ENCODE measurements at regions not wholly inside any gene's neighbourhood (a gene's known extent, or its start where the extent isn't known, plus 50 kb on each side); places are given as distances from the start of the nearest gene placed in this dataset.

- H3K36me3 ChIP-seq (ENCODE audit: control insufficient read depth in 1 of 2, insufficient read depth in 2 of 2, low read length in 2 of 2) = no peaks in the 10 kb centered on the region
- H3K27ac ChIP-seq (ENCODE audit: low read length) = no peak overlapping the region
- H3K27me3 ChIP-seq (ENCODE audit: low read depth, low read length) = no peaks in the 10 kb centered on the region
- no peaks in the 10 kb centered on the region for H3K4me1 ChIP-seq (ENCODE audit: control insufficient read depth in 1 of 2, insufficient read depth in 2 of 2, low read length in 2 of 2)
- H3K4me3 ChIP-seq (ENCODE audit: low read depth in 1 of 2, low read length in 2 of 2) = no peak overlapping the region
- no peaks in the 10 kb centered on the region for H3K9me3 ChIP-seq (ENCODE audit: control insufficient read depth in 1 of 2, low read length in 2 of 2)
These were observed 371.8 kb upstream of the PTGER4 start for GRCh38 chr5:40307920-40308319.

DNA sequence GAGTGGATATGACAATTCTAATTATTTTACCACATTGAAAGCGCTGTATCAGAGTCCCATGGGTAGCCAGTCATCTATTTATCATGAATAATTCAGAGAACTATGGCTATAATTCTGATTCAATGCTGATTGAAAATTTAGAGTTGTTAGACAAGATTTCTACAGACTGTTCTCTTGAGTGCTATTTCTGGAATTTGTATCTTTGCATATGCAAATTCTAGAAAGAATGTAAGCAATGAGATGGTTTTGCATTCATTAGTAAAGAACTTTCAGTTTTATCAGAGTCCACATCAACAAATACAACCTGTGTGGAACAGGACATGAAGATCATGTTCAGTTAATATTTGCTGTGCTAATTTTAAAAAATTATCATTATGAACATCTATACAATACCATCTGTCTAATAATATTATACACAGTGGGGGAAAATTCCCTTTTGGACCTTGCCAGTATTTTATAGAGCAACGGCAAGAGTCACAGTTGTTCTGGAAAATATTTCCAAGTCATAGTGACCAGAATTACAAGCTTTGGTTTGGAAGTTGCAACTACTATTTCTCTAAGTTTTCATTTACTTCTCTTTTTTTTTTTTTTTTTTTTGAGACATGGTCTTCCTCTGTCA, 372.7 kb upstream of the PTGER4 start:
- no peaks in the 10 kb centered on the region for H3K27me3 ChIP-seq (ENCODE audit: low read depth, low read length)
- no peak overlapping the region for H3K4me3 ChIP-seq (ENCODE audit: low read depth in 1 of 2, low read length in 2 of 2)
- no peaks in the 10 kb centered on the region for H3K4me1 ChIP-seq (ENCODE audit: control insufficient read depth in 1 of 2, insufficient read depth in 2 of 2, low read length in 2 of 2)
- no peak overlapping the region for H3K27ac ChIP-seq (ENCODE audit: low read length)
- H3K36me3 ChIP-seq (ENCODE audit: control insufficient read depth in 1 of 2, insufficient read depth in 2 of 2, low read length in 2 of 2) = no peaks in the 10 kb centered on the region
- H3K9me3 ChIP-seq (ENCODE audit: control insufficient read depth in 1 of 2, low read length in 2 of 2) = no peaks in the 10 kb centered on the region

- H3K27ac ChIP-seq (ENCODE audit: low read length) = no peak overlapping the region
- no peaks in the 10 kb centered on the region for H3K9me3 ChIP-seq (ENCODE audit: control insufficient read depth in 1 of 2, low read length in 2 of 2)
- no peak overlapping the region for H3K4me3 ChIP-seq (ENCODE audit: low read depth in 1 of 2, low read length in 2 of 2)
- H3K4me1 ChIP-seq (ENCODE audit: control insufficient read depth in 1 of 2, insufficient read depth in 2 of 2, low read length in 2 of 2) = no peaks in the 10 kb centered on the region
- H3K36me3 ChIP-seq (ENCODE audit: control insufficient read depth in 1 of 2, insufficient read depth in 2 of 2, low read length in 2 of 2) = no peaks in the 10 kb centered on the region
- H3K27me3 ChIP-seq (ENCODE audit: low read depth, low read length) = no peaks in the 10 kb centered on the region
These were observed 387.7 kb upstream of the PTGER4 start for GRCh38 chr5:40292006-40292405.

- no peak overlapping the region for H3K27ac ChIP-seq (ENCODE audit: low read length)
- H3K9me3 ChIP-seq (ENCODE audit: control insufficient read depth in 1 of 2, low read length in 2 of 2) = no peaks in the 10 kb centered on the region
- H3K4me3 ChIP-seq (ENCODE audit: low read depth in 1 of 2, low read length in 2 of 2) = no peak overlapping the region
- H3K27me3 ChIP-seq (ENCODE audit: low read depth, low read length) = no peaks in the 10 kb centered on the region
- H3K4me1 ChIP-seq (ENCODE audit: control insufficient read depth in 1 of 2, insufficient read depth in 2 of 2, low read length in 2 of 2) = no peaks in the 10 kb centered on the region
- H3K36me3 ChIP-seq (ENCODE audit: control insufficient read depth in 1 of 2, insufficient read depth in 2 of 2, low read length in 2 of 2) = no peaks in the 10 kb centered on the region
These were observed 388.4 kb upstream of the PTGER4 start for GRCh38 chr5:40291338-40291737.

DNA sequence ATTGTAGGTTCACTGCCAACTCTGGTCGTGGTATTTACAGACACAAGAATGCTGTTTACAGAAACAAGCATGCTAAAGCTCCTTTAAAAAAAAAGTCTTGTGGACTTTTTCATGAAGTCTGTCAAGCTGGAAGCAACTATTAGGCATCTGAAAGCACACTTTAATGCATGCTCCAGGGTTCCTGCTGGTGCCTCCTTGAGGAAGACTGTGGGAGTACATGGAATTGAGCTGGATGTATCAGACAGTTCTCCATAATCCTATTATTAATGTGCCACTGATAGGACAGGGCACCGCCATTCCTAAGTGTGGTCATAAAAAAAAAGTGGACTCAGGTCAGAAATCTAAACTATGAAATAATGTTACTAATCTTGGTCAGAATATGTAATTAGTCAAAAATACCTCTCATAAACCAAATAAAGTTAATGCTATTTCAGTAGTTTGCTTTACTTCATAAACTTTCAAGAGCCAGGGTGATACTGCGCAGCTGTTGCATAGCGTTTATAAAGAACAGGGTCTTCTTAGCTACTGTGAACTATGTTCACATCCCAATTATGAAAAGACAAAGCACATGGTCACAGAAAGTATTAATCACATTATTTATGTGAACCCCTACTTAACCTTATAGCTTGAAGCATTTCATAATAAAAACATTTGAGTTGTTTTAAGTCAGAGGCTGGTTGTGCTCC, 390.8 kb upstream of the PTGER4 start:
- no peaks in the 10 kb centered on the region for H3K4me1 ChIP-seq (ENCODE audit: control insufficient read depth in 1 of 2, insufficient read depth in 2 of 2, low read length in 2 of 2)
- H3K9me3 ChIP-seq (ENCODE audit: control insufficient read depth in 1 of 2, low read length in 2 of 2) = no peaks in the 10 kb centered on the region
- no peaks in the 10 kb centered on the region for H3K36me3 ChIP-seq (ENCODE audit: control insufficient read depth in 1 of 2, insufficient read depth in 2 of 2, low read length in 2 of 2)
- H3K27me3 ChIP-seq (ENCODE audit: low read depth, low read length) = no peaks in the 10 kb centered on the region
- no peak overlapping the region for H3K4me3 ChIP-seq (ENCODE audit: low read depth in 1 of 2, low read length in 2 of 2)
- no peak overlapping the region for H3K27ac ChIP-seq (ENCODE audit: low read length)

GRCh38 chr5:40284863-40285262, 394.9 kb upstream of the PTGER4 start:
- no peaks in the 10 kb centered on the region for H3K36me3 ChIP-seq (ENCODE audit: control insufficient read depth in 1 of 2, insufficient read depth in 2 of 2, low read length in 2 of 2)
- no peaks in the 10 kb centered on the region for H3K4me1 ChIP-seq (ENCODE audit: control insufficient read depth in 1 of 2, insufficient read depth in 2 of 2, low read length in 2 of 2)
- H3K27me3 ChIP-seq (ENCODE audit: low read depth, low read length) = no peaks in the 10 kb centered on the region
- H3K27ac ChIP-seq (ENCODE audit: low read length) = no peak overlapping the region
- H3K9me3 ChIP-seq (ENCODE audit: control insufficient read depth in 1 of 2, low read length in 2 of 2) = no peaks in the 10 kb centered on the region
- no peak overlapping the region for H3K4me3 ChIP-seq (ENCODE audit: low read depth in 1 of 2, low read length in 2 of 2)

- no peaks in the 10 kb centered on the region for H3K27me3 ChIP-seq (ENCODE audit: low read depth, low read length)
- H3K4me1 ChIP-seq (ENCODE audit: control insufficient read depth in 1 of 2, insufficient read depth in 2 of 2, low read length in 2 of 2) = no peaks in the 10 kb centered on the region
- no peak overlapping the region for H3K27ac ChIP-seq (ENCODE audit: low read length)
- no peak overlapping the region for H3K4me3 ChIP-seq (ENCODE audit: low read depth in 1 of 2, low read length in 2 of 2)
- H3K9me3 ChIP-seq (ENCODE audit: control insufficient read depth in 1 of 2, low read length in 2 of 2) = no peaks in the 10 kb centered on the region
- H3K36me3 ChIP-seq (ENCODE audit: control insufficient read depth in 1 of 2, insufficient read depth in 2 of 2, low read length in 2 of 2) = no peaks in the 10 kb centered on the region
These were observed 400.8 kb upstream of the PTGER4 start for GRCh38 chr5:40278881-40279280.

- no peaks in the 10 kb centered on the region for H3K4me1 ChIP-seq (ENCODE audit: control insufficient read depth in 1 of 2, insufficient read depth in 2 of 2, low read length in 2 of 2)
- H3K27me3 ChIP-seq (ENCODE audit: low read depth, low read length) = no peaks in the 10 kb centered on the region
- H3K4me3 ChIP-seq (ENCODE audit: low read depth in 1 of 2, low read length in 2 of 2) = no peak overlapping the region
- H3K9me3 ChIP-seq (ENCODE audit: control insufficient read depth in 1 of 2, low read length in 2 of 2) = no peaks in the 10 kb centered on the region
- H3K36me3 ChIP-seq (ENCODE audit: control insufficient read depth in 1 of 2, insufficient read depth in 2 of 2, low read length in 2 of 2) = no peaks in the 10 kb centered on the region
- H3K27ac ChIP-seq (ENCODE audit: low read length) = no peak overlapping the region
These were observed 402.4 kb upstream of the PTGER4 start for GRCh38 chr5:40277161-40277906.

GRCh38 chr5:40276426-40277102, 403.2 kb upstream of the PTGER4 start:
- Histone ChIP-seq H3K27ac (ENCODE audit: low read length) (no peak overlapping the region), H3K9me3 (ENCODE audit: control insufficient read depth in 1 of 2, low read length in 2 of 2) (no peaks in the 10 kb centered on the region), H3K36me3 (ENCODE audit: control insufficient read depth in 1 of 2, insufficient read depth in 2 of 2, low read length in 2 of 2) (no peaks in the 10 kb centered on the region), H3K4me1 (ENCODE audit: control insufficient read depth in 1 of 2, insufficient read depth in 2 of 2, low read length in 2 of 2) (no peaks in the 10 kb centered on the region), H3K4me3 (ENCODE audit: low read depth in 1 of 2, low read length in 2 of 2) (no peak overlapping the region), H3K27me3 (ENCODE audit: low read depth, low read length) (no peaks in the 10 kb centered on the region)

DNA sequence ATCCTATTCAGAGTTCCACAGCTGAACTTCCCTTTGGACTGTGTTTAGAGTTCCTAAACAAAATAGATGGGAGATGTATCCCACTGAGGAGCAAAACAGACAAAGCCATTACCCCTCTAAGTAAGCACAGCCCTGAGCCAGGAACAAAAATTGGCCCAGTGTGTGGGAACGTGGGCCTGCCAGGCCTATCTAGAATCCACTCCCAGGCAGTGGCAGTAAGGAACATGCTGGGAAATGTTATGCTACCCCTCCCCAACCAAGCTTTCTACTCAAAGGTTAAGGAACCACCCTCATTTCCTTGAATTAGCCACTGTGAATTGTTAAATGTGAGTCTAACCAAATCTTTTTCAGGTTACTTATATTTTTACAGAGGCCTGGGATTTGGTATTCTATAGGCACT, 405.1 kb upstream of the PTGER4 start:
- H3K27me3 ChIP-seq (ENCODE audit: low read depth, low read length) = no peaks in the 10 kb centered on the region
- no peak overlapping the region for H3K4me3 ChIP-seq (ENCODE audit: low read depth in 1 of 2, low read length in 2 of 2)
- no peaks in the 10 kb centered on the region for H3K36me3 ChIP-seq (ENCODE audit: control insufficient read depth in 1 of 2, insufficient read depth in 2 of 2, low read length in 2 of 2)
- H3K9me3 ChIP-seq (ENCODE audit: control insufficient read depth in 1 of 2, low read length in 2 of 2) = no peaks in the 10 kb centered on the region
- no peak overlapping the region for H3K27ac ChIP-seq (ENCODE audit: low read length)
- no peaks in the 10 kb centered on the region for H3K4me1 ChIP-seq (ENCODE audit: control insufficient read depth in 1 of 2, insufficient read depth in 2 of 2, low read length in 2 of 2)

DNA sequence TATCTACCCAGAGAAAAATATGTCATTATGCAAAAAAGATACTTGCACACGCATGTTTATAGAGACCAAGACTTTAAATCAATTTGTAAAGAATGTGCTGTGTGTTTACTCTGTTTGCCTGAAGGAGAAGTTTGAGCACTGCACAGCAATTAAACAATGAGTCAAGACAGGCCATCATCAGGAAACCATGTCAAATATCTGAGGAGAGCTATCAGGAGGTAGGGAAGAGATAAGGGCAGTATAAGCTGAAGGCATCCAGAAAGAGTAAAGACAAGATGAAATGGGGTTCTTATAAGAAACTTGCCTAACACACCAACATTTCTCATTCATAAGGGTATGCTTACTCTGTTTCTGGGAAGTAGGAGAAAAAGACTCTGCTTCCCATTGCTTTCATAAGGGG, 405.8 kb upstream of the PTGER4 start:
- Histone ChIP-seq H3K27ac (ENCODE audit: low read length) (no peak overlapping the region), H3K4me3 (ENCODE audit: low read depth in 1 of 2, low read length in 2 of 2) (no peak overlapping the region), H3K36me3 (ENCODE audit: control insufficient read depth in 1 of 2, insufficient read depth in 2 of 2, low read length in 2 of 2) (no peaks in the 10 kb centered on the region)

More for the DNA sequence above, 405.8 kb upstream of the PTGER4 start:
- Histone ChIP-seq H3K27me3 (ENCODE audit: low read depth, low read length) (no peaks in the 10 kb centered on the region), H3K4me1 (ENCODE audit: control insufficient read depth in 1 of 2, insufficient read depth in 2 of 2, low read length in 2 of 2) (no peaks in the 10 kb centered on the region), H3K9me3 (ENCODE audit: control insufficient read depth in 1 of 2, low read length in 2 of 2) (no peaks in the 10 kb centered on the region)

All from muscle layer of duodenum (tissue), 2 donors.